GM19438 (cell line): ENCODE measurements at regions not wholly inside any gene's neighbourhood (a gene's known extent, or its start where the extent isn't known, plus 50 kb on each side); places are given as distances from the start of the nearest gene placed in this dataset.

Source experiments
- ATAC-seq: cut with Tn5 transposase; IDR thresholded peaks from one replicate; pipeline ENCODE4 v1.9.1; 2021; ENCODE audit warnings: low read depth; ENCODE audit not compliant: unreplicated experiment

DNA sequence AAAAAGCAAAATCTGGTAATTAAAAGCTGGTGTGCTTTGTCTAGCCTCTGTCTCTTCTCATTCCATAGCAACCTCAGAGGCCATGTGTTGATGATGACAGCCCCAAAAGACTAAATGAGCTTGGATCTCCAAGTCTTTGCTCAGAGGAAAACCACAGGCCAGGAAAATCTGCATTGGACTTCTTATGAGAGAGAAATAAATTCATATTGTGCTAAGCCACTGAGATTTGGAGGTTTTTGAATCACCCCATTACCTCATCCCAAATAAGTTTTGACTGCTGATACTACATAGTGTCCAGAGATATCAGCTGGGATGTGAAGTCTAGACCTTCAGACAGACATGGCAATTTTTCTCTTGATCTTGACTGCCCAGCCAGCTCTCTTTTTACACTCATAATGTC lies 178.6 kb upstream of the DIPK2B start:
- no peak for ATAC-seq

DNA sequence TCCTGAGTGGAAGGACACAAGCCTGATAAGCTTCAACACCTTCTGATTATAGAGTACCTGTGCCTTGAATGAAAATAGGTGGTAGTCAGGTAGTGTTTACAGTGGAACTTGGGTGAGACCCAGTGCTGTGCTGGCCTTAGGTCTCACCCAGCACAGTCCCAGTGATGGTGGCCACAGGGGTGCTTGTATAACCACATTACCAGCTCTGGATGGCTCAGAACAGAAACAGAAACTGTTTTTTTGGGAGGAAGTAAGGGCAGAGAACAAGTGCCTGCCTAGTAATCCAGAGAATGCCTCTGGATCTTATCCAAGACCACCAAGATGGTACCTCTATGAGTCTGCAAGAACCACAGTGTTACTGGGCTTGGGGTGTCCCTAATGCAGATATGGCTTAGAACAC lies 171.5 kb upstream of the DIPK2B start:
- no peak for ATAC-seq

- ATAC-seq, result no peak
Observed at GRCh38 chrX:45368705-45369104, 168.0 kb upstream of the DIPK2B start.

GRCh38 chrX:45363596-45363995 lies 162.9 kb upstream of the DIPK2B start:
- no peak for ATAC-seq

GRCh38 chrX:45360571-45360970 lies 159.9 kb upstream of the DIPK2B start:
- no peak for ATAC-seq

GRCh38 chrX:45358392-45358791 lies 157.7 kb upstream of the DIPK2B start:
- no peak for ATAC-seq

DNA sequence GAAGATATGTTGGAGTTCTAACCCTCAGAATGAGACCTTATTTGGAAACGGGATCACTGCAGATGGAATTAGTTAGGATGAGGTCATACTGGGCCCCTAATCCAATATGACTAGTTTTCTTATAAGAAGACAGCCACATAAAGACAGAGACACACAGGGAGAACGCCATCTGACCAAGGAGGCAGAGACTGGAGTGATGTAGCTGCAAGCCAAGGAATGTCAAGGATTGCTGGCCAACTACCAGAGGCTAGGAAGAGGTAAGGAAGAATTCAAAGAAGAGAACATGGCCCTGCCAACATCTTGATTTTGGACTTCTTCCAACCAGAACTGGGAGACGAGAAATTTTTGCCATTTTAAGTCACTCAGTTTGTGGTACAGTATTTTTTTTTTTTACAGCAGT lies 152.8 kb upstream of the DIPK2B start:
- ATAC-seq, result no peak

- ATAC-seq, result no peak
Observed at GRCh38 chrX:45352611-45353010, 151.9 kb upstream of the DIPK2B start.

DNA sequence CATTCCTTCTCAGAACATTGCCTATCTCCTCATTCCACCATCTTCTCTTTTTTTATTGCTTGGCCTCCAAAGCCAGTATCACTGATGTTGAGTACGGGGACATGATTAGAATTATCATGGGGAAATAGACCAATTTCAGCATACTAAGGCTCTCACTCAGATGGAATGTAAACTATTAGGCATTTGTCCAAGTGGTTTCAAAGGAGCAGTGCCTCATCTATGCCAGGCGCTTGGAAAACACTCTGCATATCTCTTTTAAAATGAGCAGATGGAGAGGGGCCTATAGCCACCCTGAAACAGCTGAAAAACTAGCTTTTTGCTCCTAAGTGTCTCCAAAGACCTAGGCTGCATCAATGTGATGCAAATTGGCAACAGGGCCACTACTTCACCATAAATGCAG lies 150.8 kb upstream of the DIPK2B start:
- no peak for ATAC-seq

DNA sequence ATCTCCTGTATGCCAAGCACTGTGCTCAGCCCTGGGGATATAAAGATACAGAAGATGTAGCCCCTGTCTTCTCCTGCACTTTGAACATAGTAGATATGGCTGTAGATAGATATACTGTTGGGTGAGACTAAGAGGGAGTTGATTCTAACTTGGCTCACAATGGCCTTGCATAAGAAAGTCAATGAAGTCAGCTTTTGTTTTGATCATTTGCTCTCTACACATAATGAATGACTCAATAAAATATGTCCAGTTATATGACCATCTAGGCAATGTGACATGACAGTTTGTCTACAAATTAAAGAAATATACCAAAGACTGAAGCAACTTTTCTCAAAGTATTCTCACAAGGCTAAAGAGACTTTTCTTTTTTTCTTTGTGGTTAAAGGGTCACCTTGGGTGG lies 147.6 kb upstream of the DIPK2B start:
- ATAC-seq, result no peak

- ATAC-seq, result no peak
Observed at GRCh38 chrX:45347877-45348276, 147.2 kb upstream of the DIPK2B start.

DNA sequence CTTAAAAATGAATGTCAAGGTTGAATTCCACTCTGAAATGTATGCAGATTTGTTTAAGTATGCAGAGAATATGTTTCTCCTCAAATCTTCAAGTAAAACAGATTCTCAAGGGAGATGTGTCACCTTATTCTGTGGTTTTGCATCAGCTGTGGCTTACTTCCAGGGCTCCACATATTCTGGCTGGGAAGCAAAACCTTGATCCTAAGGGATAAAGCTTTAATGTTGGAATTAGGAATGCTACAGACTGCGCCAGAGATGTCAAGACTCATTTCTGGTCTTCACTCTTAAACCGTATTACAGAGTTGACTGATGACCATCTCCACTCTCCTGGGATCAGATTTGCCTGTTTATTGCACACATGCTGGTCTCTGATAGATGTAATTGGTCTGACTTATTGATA lies 143.9 kb upstream of the DIPK2B start:
- ATAC-seq, result no peak

- no peak for ATAC-seq
Observed at GRCh38 chrX:45329217-45329616, 128.5 kb upstream of the DIPK2B start.

DNA sequence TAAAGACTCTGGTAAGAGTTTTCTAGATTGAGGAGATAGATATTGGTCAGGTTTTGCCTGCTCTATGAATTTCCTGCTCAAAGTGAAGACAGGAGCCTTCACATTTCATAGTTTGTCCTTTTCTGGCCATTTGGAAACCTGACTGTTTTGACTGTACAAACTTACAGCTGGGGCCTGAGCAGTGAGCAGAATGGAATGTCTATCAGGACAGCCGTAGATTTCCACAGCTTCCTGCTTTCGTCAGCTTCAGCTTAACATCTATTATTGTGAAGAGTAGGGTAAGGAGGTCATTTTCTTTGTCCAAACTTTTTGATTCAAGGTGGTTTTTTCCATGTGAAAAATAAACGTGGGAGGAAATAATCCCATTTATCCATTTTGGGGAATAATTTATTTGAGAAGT lies 124.3 kb upstream of the DIPK2B start:
- ATAC-seq, result no peak

DNA sequence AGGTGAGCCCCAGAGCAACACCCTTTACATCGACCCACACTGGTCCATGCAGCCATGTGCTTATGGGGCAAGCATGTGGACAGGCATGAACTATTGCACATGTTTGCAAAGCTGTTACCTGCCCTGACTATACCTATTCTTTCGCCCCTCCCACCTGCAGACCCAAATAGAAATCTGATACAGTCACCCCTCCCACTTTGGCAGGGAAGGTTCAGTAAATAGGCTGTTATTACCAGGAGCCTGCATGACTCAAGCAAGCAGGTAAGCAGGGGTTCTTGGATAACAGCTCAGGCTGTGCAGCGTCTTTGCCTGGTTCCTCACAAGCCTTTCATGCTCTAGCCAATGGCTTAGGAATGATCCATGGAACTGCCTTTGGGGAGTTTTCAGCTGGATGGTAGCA lies 122.7 kb upstream of the DIPK2B start:
- ATAC-seq, result no peak

- no peak for ATAC-seq
Observed at GRCh38 chrX:45322820-45323219, 122.1 kb upstream of the DIPK2B start.

DNA sequence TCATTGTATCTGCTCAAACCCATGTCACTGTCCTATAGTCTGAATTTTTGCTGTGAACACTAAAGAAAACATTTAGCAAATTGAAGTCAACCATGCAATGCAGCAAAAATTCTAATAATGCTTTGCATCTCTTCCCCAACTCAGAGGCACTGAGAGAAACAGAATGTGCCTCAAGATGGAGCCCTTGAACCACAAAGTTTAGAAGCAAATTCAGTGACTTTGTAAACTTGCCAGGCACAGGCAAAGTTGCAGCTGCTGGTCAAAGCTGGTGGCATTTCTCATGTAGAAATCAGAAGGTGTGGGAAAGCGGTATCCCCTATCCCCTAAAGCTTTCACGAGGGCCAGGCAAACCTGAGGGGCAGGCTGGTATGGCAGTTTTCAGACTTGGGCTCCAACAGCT lies 121.7 kb upstream of the DIPK2B start:
- ATAC-seq, result no peak

DNA sequence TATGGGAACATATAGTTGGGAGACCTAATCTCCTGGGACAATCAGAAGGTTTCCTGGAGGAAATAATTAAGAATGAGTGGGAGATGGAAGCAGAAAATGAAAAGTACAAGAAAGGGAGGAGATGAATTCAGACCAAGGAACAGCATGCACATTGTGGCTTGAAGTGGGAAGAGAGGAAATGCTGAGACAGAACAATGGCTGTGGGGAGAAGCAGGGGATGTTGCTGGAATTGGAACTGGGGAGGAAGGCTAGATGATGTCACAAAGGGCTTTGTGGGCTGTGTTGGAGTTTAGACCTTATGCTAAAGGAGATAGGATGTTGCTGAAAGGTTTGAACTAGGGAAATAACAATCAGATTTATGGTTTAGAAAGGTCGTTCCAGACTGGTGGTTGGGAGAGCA lies 119.5 kb upstream of the DIPK2B start:
- no peak for ATAC-seq

DNA sequence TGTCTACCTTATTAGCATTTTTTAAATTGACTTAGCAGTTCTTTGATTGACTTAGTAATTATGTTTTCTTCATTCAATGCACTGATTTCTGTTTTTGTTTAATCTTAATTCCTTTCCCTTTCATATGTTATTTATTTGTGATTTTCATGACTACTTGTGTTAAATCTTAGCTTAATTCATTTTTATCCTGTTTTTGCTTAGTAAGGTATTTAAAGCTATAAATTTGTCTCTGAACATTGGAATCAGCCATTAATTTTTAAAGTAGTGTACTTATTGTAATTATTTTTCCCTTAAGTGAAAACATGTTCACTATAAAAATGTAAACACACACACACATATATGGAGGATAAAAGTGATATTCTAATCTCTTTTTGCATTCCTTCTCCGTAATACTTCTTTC lies 109.1 kb upstream of the DIPK2B start:
- no peak for ATAC-seq

GRCh38 chrX:45309096-45309495 lies 108.4 kb upstream of the DIPK2B start:
- no peak for ATAC-seq

- ATAC-seq, result no peak
Observed at GRCh38 chrX:45306794-45307193, 106.1 kb upstream of the DIPK2B start.

- no peak for ATAC-seq
Observed at GRCh38 chrX:45300638-45301037, 100.0 kb upstream of the DIPK2B start.

GRCh38 chrX:45295259-45295986 lies 94.7 kb upstream of the DIPK2B start:
- ATAC-seq, result no peak
